GM18511 (cell line): ENCODE measurements at regions not wholly inside any gene's neighbourhood (a gene's known extent, or its start where the extent isn't known, plus 50 kb on each side); places are given as distances from the start of the nearest gene placed in this dataset.

Experiments used
- ATAC-seq: cut with Tn5 transposase; IDR thresholded peaks from one replicate; pipeline ENCODE4 v1.9.1; 2021; ENCODE audit warnings: mild to moderate bottlenecking, moderate library complexity; ENCODE audit not compliant: unreplicated experiment

- ATAC-seq, result no peak
Observed at GRCh38 chr13:99717959-99718674, 216.8 kb downstream of the TM9SF2 start.

- no peak for ATAC-seq
Observed at GRCh38 chr13:99709134-99709533, 207.9 kb downstream of the TM9SF2 start.

GRCh38 chr13:99704390-99704789 lies 203.1 kb downstream of the TM9SF2 start:
- no peak for ATAC-seq

- no peak for ATAC-seq
Observed at GRCh38 chr13:99703908-99704307, 202.6 kb downstream of the TM9SF2 start.

GRCh38 chr13:99702687-99703319 lies 201.5 kb downstream of the TM9SF2 start:
- ATAC-seq, result no peak

GRCh38 chr13:99700468-99700867 lies 199.2 kb downstream of the TM9SF2 start:
- ATAC-seq, result no peak

- no peak for ATAC-seq
Observed at GRCh38 chr13:99698816-99699099, 197.5 kb downstream of the TM9SF2 start.

- no peak for ATAC-seq
Observed at GRCh38 chr13:99698010-99698815, 196.9 kb downstream of the TM9SF2 start.

- ATAC-seq, result no peak
Observed at GRCh38 chr13:99695857-99696256, 194.6 kb downstream of the TM9SF2 start.

GRCh38 chr13:99693852-99694611 lies 192.8 kb downstream of the TM9SF2 start:
- no peak for ATAC-seq

- ATAC-seq, result no peak
Observed at GRCh38 chr13:99693351-99693750, 192.1 kb downstream of the TM9SF2 start.

- no peak for ATAC-seq
Observed at GRCh38 chr13:99692854-99693253, 191.6 kb downstream of the TM9SF2 start.

- ATAC-seq, result no peak
Observed at GRCh38 chr13:99691552-99691951, 190.3 kb downstream of the TM9SF2 start.

GRCh38 chr13:99690426-99691174 lies 189.3 kb downstream of the TM9SF2 start:
- ATAC-seq, result no peak

GRCh38 chr13:99689955-99690354 lies 188.7 kb downstream of the TM9SF2 start:
- ATAC-seq, result no peak

- ATAC-seq, result no peak
Observed at GRCh38 chr13:99688776-99689175, 187.5 kb downstream of the TM9SF2 start.

GRCh38 chr13:99687723-99688397 lies 186.6 kb downstream of the TM9SF2 start:
- ATAC-seq, result no peak

- ATAC-seq, result no peak
Observed at GRCh38 chr13:99686944-99687411, 185.7 kb downstream of the TM9SF2 start.

- ATAC-seq, result no peak
Observed at GRCh38 chr13:99686157-99686572, 184.9 kb downstream of the TM9SF2 start.

- no peak for ATAC-seq
Observed at GRCh38 chr13:99681695-99682094, 180.4 kb downstream of the TM9SF2 start.
